ENCODE measurements at regions not wholly inside any gene's neighbourhood (a gene's known extent, or its start where the extent isn't known, plus 50 kb on each side); places are given as distances from the start of the nearest gene placed in this dataset.

- no peaks in the 10 kb centered on the region for H4K20me1 ChIP-seq (ENCODE audit: insufficient read depth, low read length, poor library complexity, severe bottlenecking)
- no peak overlapping the region for H3K9ac ChIP-seq (ENCODE audit: low read depth, low read length, poor library complexity, severe bottlenecking)
- no peak for TF ChIP-seq EZH2phosphoT487 (IDR thresholded peaks at IDR 0.05; ENCODE audit: borderline replicate concordance)
- no peak for TF ChIP-seq CTCF (conservative IDR thresholded peaks at IDR 0.05; ENCODE audit: low read length)
- H3K4me2 ChIP-seq (ENCODE audit: low read depth, low read length, poor library complexity, severe bottlenecking): no peak overlapping the region
- H3K4me1 ChIP-seq (ENCODE audit: insufficient read depth, low read length, poor library complexity, severe bottlenecking): no peaks in the 10 kb centered on the region
- H3F3A ChIP-seq (ENCODE audit: low read depth): no peaks in the 10 kb centered on the region
- H3K36me3 ChIP-seq (ENCODE audit: insufficient read depth, low read length): no peaks in the 10 kb centered on the region
- no peaks in the 10 kb centered on the region for H3K9me2 ChIP-seq (replicated peaks; ENCODE audit: low read depth, low read length)
- H3K79me2 ChIP-seq (ENCODE audit: insufficient read depth, low read length): no peaks in the 10 kb centered on the region
- H3K4me3 ChIP-seq (ENCODE audit: low read length, poor library complexity, severe bottlenecking): no peak overlapping the region
- H2AFZ ChIP-seq (ENCODE audit: low read length): no peak overlapping the region
- H3K27me3 ChIP-seq (ENCODE audit: insufficient read depth, low read length, poor library complexity, severe bottlenecking): no peaks in the 10 kb centered on the region
- H3K9me3 ChIP-seq (ENCODE audit: insufficient read depth, low read depth, low read length): no peaks in the 10 kb centered on the region
These were observed 2439.9 kb upstream of the PCDH20 start for GRCh38 chr13:63855457-63856118.

GRCh38 chr13:63853816-63854215 lies 2438.2 kb upstream of the PCDH20 start:
- no peaks in the 10 kb centered on the region for H3K27me3 ChIP-seq (ENCODE audit: insufficient read depth, low read length, poor library complexity, severe bottlenecking)

DNA sequence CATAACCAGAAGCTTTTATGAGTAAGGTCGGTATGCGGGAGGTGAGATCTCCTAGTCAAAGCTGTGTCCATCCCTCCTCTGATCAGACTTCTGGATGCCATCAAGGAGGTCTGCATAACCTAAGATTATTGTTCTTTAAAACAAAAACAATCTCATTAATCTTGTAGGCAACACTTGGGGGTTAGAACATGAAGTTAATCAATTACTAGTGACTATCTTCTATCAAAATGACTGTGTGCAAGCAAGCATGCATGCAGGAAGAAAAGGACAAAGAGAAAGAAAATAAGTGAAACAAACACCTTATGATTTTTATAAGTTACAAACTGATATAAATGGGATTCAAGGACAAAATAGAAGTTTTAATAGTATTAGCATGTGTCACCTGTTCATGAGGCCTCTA lies 2435.9 kb upstream of the PCDH20 start:
- H2AFZ ChIP-seq (ENCODE audit: low read length): no peak overlapping the region
- no peak overlapping the region for H3K4me3 ChIP-seq (ENCODE audit: low read length, poor library complexity, severe bottlenecking)
- no peaks in the 10 kb centered on the region for H3K79me2 ChIP-seq (ENCODE audit: insufficient read depth, low read length)
- H3K27me3 ChIP-seq (ENCODE audit: insufficient read depth, low read length, poor library complexity, severe bottlenecking): no peaks in the 10 kb centered on the region
- H3K4me2 ChIP-seq (ENCODE audit: low read depth, low read length, poor library complexity, severe bottlenecking): no peak overlapping the region
- TF ChIP-seq CTCF (conservative IDR thresholded peaks at IDR 0.05; ENCODE audit: low read length) (no peak), EZH2phosphoT487 (IDR thresholded peaks at IDR 0.05; ENCODE audit: borderline replicate concordance) (no peak)
- H3K9me2 ChIP-seq (replicated peaks; ENCODE audit: low read depth, low read length): no peaks in the 10 kb centered on the region
- H3K9me3 ChIP-seq (ENCODE audit: insufficient read depth, low read depth, low read length): no peaks in the 10 kb centered on the region
- no peaks in the 10 kb centered on the region for H3K36me3 ChIP-seq (ENCODE audit: insufficient read depth, low read length)
- no peak overlapping the region for H3K9ac ChIP-seq (ENCODE audit: low read depth, low read length, poor library complexity, severe bottlenecking)
- no peaks in the 10 kb centered on the region for H3F3A ChIP-seq (ENCODE audit: low read depth)
- no peaks in the 10 kb centered on the region for H4K20me1 ChIP-seq (ENCODE audit: insufficient read depth, low read length, poor library complexity, severe bottlenecking)
- no peaks in the 10 kb centered on the region for H3K4me1 ChIP-seq (ENCODE audit: insufficient read depth, low read length, poor library complexity, severe bottlenecking)

More at GRCh38 chr13:63853816-63854215, 2438.2 kb upstream of the PCDH20 start:
- H3F3A ChIP-seq (ENCODE audit: low read depth): no peaks in the 10 kb centered on the region
- no peak overlapping the region for H3K4me3 ChIP-seq (ENCODE audit: low read length, poor library complexity, severe bottlenecking)
- no peaks in the 10 kb centered on the region for H3K9me3 ChIP-seq (ENCODE audit: insufficient read depth, low read depth, low read length)
- no peaks in the 10 kb centered on the region for H3K9me2 ChIP-seq (replicated peaks; ENCODE audit: low read depth, low read length)
- no peaks in the 10 kb centered on the region for H3K4me1 ChIP-seq (ENCODE audit: insufficient read depth, low read length, poor library complexity, severe bottlenecking)
- H4K20me1 ChIP-seq (ENCODE audit: insufficient read depth, low read length, poor library complexity, severe bottlenecking): no peaks in the 10 kb centered on the region
- no peaks in the 10 kb centered on the region for H3K36me3 ChIP-seq (ENCODE audit: insufficient read depth, low read length)
- H3K79me2 ChIP-seq (ENCODE audit: insufficient read depth, low read length): no peaks in the 10 kb centered on the region
- H3K4me2 ChIP-seq (ENCODE audit: low read depth, low read length, poor library complexity, severe bottlenecking): no peak overlapping the region
- H3K9ac ChIP-seq (ENCODE audit: low read depth, low read length, poor library complexity, severe bottlenecking): no peak overlapping the region
- H2AFZ ChIP-seq (ENCODE audit: low read length): no peak overlapping the region
- no peak for TF ChIP-seq EZH2phosphoT487 (IDR thresholded peaks at IDR 0.05; ENCODE audit: borderline replicate concordance)
- no peak for TF ChIP-seq CTCF (conservative IDR thresholded peaks at IDR 0.05; ENCODE audit: low read length)

Data from Loucy (cell line).